ENCODE measurements at regions not wholly inside any gene's neighbourhood (a gene's known extent, or its start where the extent isn't known, plus 50 kb on each side); places are given as distances from the start of the nearest gene placed in this dataset.

DNA sequence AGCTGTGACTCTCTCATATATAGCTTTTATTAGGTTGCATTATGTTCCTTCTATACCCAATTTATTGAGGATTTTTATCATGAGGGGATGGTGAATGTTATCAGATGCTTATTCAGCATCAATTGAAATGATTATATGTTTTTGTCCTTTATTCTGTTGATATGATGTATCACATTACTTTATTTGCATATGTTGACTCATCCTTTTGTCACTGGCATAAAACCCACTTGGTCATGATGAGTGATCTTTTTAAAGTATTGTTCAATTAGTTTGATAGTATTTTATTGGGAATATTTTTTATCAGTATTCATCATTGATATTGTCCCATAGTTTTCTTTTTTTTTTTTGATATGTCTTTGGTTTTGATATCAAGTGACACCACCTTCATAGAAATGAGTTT is 529.9 kb downstream of the MMUT start:
- Histone ChIP-seq H3K9ac (ENCODE audit: low read length) (no peak overlapping the region), H3K36me3 (ENCODE audit: control insufficient read depth in 1 of 2, insufficient read depth in 2 of 2, low read depth in 1 of 2, low read length in 2 of 2) (no peaks in the 10 kb centered on the region), H2BK5ac (ENCODE audit: low read depth, low read length, poor library complexity, severe bottlenecking) (no peak overlapping the region), H3K4me1 (ENCODE audit: control insufficient read depth, insufficient read depth, low read depth, low read length) (no peaks in the 10 kb centered on the region), H3K27me3 (ENCODE audit: control insufficient read depth in 1 of 2, insufficient read depth in 1 of 2, low read length in 2 of 2) (no peaks in the 10 kb centered on the region), H3K14ac (ENCODE audit: low read length in 2 of 2) (no peak overlapping the region), H2BK15ac (ENCODE audit: low read depth, poor library complexity, severe bottlenecking) (no peak overlapping the region), H2BK12ac (ENCODE audit: low read length in 2 of 2) (no peak overlapping the region), H2AK5ac (ENCODE audit: low read length, severe bottlenecking) (no peak overlapping the region), H3K23ac (ENCODE audit: low read length in 2 of 2) (no peak overlapping the region), H3K27ac (ENCODE audit: low read length, poor library complexity, severe bottlenecking) (no peak overlapping the region), H2AFZ (ENCODE audit: low read depth, low read length) (no peak overlapping the region), H4K91ac (ENCODE audit: low read length) (no peak overlapping the region), H3K4me3 (ENCODE audit: insufficient read depth in 1 of 2, low read depth in 1 of 2, low read length in 2 of 2) (no peak overlapping the region), H3K9me3 (ENCODE audit: control insufficient read depth, low read length) (peaks cover 12% of the 10 kb centered on the region), H3K18ac (ENCODE audit: low read depth in 1 of 2, low read length in 2 of 2) (no peak overlapping the region), H3K79me1 (replicated peaks; ENCODE audit: low read length, poor library complexity, severe bottlenecking) (no peaks in the 10 kb centered on the region), H4K8ac (ENCODE audit: low read length) (no peak overlapping the region), H3K4me2 (ENCODE audit: low read length, poor library complexity, severe bottlenecking) (no peak overlapping the region), H3K4ac (ENCODE audit: low read depth in 1 of 2, low read length in 2 of 2) (no peak overlapping the region), H2BK120ac (ENCODE audit: low read depth, low read length) (no peak overlapping the region)
- no peak for DNase-seq

DNA sequence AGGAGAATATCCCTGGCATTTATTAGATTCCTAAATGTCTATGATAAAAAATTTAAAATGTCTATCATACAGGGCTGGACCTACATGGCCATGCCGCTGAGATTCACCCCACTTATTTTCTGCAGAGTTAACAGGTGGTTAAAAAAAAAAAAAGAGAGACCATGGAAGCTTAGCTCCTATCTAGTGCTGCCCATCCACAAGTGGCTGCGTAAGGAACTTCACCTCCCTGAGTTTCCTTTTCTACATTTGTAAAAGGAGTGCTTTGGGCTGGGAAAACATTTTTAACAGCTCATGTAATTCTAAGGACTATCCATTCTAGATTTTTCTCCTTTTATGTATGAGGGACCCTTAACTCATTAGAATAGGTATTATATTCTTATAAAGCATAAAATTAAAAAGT is 534.1 kb downstream of the MMUT start:
- no peak overlapping the region for H3K18ac ChIP-seq (ENCODE audit: low read depth in 1 of 2, low read length in 2 of 2)
- no peak overlapping the region for H4K91ac ChIP-seq (ENCODE audit: low read length)
- no peak overlapping the region for H2BK5ac ChIP-seq (ENCODE audit: low read depth, low read length, poor library complexity, severe bottlenecking)
- H2AK5ac ChIP-seq (ENCODE audit: low read length, severe bottlenecking) = no peak overlapping the region
- H4K8ac ChIP-seq (ENCODE audit: low read length) = no peak overlapping the region
- H3K27ac ChIP-seq (ENCODE audit: low read length, poor library complexity, severe bottlenecking) = no peak overlapping the region
- no peaks in the 10 kb centered on the region for H3K36me3 ChIP-seq (ENCODE audit: control insufficient read depth in 1 of 2, insufficient read depth in 2 of 2, low read depth in 1 of 2, low read length in 2 of 2)
- H2BK12ac ChIP-seq (ENCODE audit: low read length in 2 of 2) = no peak overlapping the region
- H3K23ac ChIP-seq (ENCODE audit: low read length in 2 of 2) = no peak overlapping the region
- H3K27me3 ChIP-seq (ENCODE audit: control insufficient read depth in 1 of 2, insufficient read depth in 1 of 2, low read length in 2 of 2) = no peaks in the 10 kb centered on the region
- no peak for DNase-seq
- peaks cover 9% of the 10 kb centered on the region for H3K9me3 ChIP-seq (ENCODE audit: control insufficient read depth, low read length)
- WGBS = no CpG with 5 or more reads among the region's 2 CpGs
- H2BK120ac ChIP-seq (ENCODE audit: low read depth, low read length) = no peak overlapping the region
- no peak overlapping the region for H3K4ac ChIP-seq (ENCODE audit: low read depth in 1 of 2, low read length in 2 of 2)
- no peak overlapping the region for H2BK15ac ChIP-seq (ENCODE audit: low read depth, poor library complexity, severe bottlenecking)
- no peak overlapping the region for H3K4me3 ChIP-seq (ENCODE audit: insufficient read depth in 1 of 2, low read depth in 1 of 2, low read length in 2 of 2)
- H3K14ac ChIP-seq (ENCODE audit: low read length in 2 of 2) = no peak overlapping the region
- H3K9ac ChIP-seq (ENCODE audit: low read length) = no peak overlapping the region
- H3K4me1 ChIP-seq (ENCODE audit: control insufficient read depth, insufficient read depth, low read depth, low read length) = no peaks in the 10 kb centered on the region
- no peak overlapping the region for H3K4me2 ChIP-seq (ENCODE audit: low read length, poor library complexity, severe bottlenecking)
- H3K79me1 ChIP-seq (replicated peaks; ENCODE audit: low read length, poor library complexity, severe bottlenecking) = no peaks in the 10 kb centered on the region
- no peak overlapping the region for H2AFZ ChIP-seq (ENCODE audit: low read depth, low read length)

DNA sequence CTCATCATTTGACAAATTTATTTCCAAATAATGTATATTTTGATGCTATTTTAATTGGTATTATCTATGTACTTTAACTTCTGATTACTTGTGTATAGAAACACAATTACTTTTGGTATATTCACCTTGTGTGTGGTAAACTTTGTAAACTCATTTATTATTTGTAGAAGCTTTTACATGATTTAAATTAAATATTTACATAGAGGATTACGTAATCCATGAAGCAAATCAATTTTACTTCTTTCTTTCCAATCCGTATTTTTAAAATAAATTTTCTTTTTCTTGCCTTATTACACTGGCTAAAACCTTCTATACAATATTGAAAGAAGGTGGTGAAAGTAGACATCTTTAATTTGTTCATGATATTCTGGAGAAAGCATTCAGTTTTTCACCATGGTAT is 540.2 kb downstream of the MMUT start:
- H3K23ac ChIP-seq (ENCODE audit: low read length in 2 of 2) = no peak overlapping the region
- H2BK5ac ChIP-seq (ENCODE audit: low read depth, low read length, poor library complexity, severe bottlenecking) = no peak overlapping the region
- H3K18ac ChIP-seq (ENCODE audit: low read depth in 1 of 2, low read length in 2 of 2) = no peak overlapping the region
- H3K9ac ChIP-seq (ENCODE audit: low read length) = no peak overlapping the region
- H3K27ac ChIP-seq (ENCODE audit: low read length, poor library complexity, severe bottlenecking) = no peak overlapping the region
- H2BK12ac ChIP-seq (ENCODE audit: low read length in 2 of 2) = no peak overlapping the region
- H3K79me1 ChIP-seq (replicated peaks; ENCODE audit: low read length, poor library complexity, severe bottlenecking) = no peaks in the 10 kb centered on the region
- no peak overlapping the region for H4K8ac ChIP-seq (ENCODE audit: low read length)
- WGBS = 46% methylated on average over 2 of the region's 2 CpGs
- no peak overlapping the region for H2AFZ ChIP-seq (ENCODE audit: low read depth, low read length)
- H3K4me3 ChIP-seq (ENCODE audit: insufficient read depth in 1 of 2, low read depth in 1 of 2, low read length in 2 of 2) = no peak overlapping the region
- H4K91ac ChIP-seq (ENCODE audit: low read length) = no peak overlapping the region
- no peak overlapping the region for H2BK120ac ChIP-seq (ENCODE audit: low read depth, low read length)
- H3K9me3 ChIP-seq (ENCODE audit: control insufficient read depth, low read length) = no peaks in the 10 kb centered on the region
- H3K4me1 ChIP-seq (ENCODE audit: control insufficient read depth, insufficient read depth, low read depth, low read length) = no peaks in the 10 kb centered on the region
- no peak overlapping the region for H2AK5ac ChIP-seq (ENCODE audit: low read length, severe bottlenecking)
- no peaks in the 10 kb centered on the region for H3K27me3 ChIP-seq (ENCODE audit: control insufficient read depth in 1 of 2, insufficient read depth in 1 of 2, low read length in 2 of 2)
- no peak overlapping the region for H3K4me2 ChIP-seq (ENCODE audit: low read length, poor library complexity, severe bottlenecking)
- H2BK15ac ChIP-seq (ENCODE audit: low read depth, poor library complexity, severe bottlenecking) = no peak overlapping the region
- no peak for DNase-seq
- H3K36me3 ChIP-seq (ENCODE audit: control insufficient read depth in 1 of 2, insufficient read depth in 2 of 2, low read depth in 1 of 2, low read length in 2 of 2) = no peaks in the 10 kb centered on the region
- no peak overlapping the region for H3K4ac ChIP-seq (ENCODE audit: low read depth in 1 of 2, low read length in 2 of 2)
- no peak overlapping the region for H3K14ac ChIP-seq (ENCODE audit: low read length in 2 of 2)

DNA sequence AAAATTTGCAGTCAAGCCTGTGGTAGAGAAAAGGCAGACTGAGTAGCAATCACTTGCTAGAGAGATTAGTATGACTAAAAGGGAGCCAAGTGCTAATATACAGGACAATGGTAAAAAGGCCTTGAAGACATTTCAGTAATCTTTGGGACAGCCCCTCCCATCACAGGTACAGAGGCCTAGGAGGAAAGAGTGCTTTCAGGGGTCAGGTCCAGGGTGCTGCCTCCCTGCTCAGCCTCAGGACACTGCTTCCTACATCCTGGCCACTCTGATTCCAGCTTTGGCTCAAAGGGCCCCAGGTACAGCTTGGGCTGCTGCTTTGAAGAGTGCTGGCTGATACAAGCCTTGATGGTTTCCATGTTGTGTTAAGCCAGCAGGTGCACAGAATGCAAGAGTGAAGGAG is 543.5 kb downstream of the MMUT start:
- no peaks in the 10 kb centered on the region for H3K27me3 ChIP-seq (ENCODE audit: control insufficient read depth in 1 of 2, insufficient read depth in 1 of 2, low read length in 2 of 2)
- no peaks in the 10 kb centered on the region for H3K36me3 ChIP-seq (ENCODE audit: control insufficient read depth in 1 of 2, insufficient read depth in 2 of 2, low read depth in 1 of 2, low read length in 2 of 2)
- H3K4me2 ChIP-seq (ENCODE audit: low read length, poor library complexity, severe bottlenecking) = no peak overlapping the region
- H2BK120ac ChIP-seq (ENCODE audit: low read depth, low read length) = no peak overlapping the region
- H3K4me3 ChIP-seq (ENCODE audit: insufficient read depth in 1 of 2, low read depth in 1 of 2, low read length in 2 of 2) = no peak overlapping the region
- no peak for DNase-seq
- no peaks in the 10 kb centered on the region for H3K9me3 ChIP-seq (ENCODE audit: control insufficient read depth, low read length)
- H3K14ac ChIP-seq (ENCODE audit: low read length in 2 of 2) = no peak overlapping the region
- H4K91ac ChIP-seq (ENCODE audit: low read length) = no peak overlapping the region
- no peak overlapping the region for H2BK12ac ChIP-seq (ENCODE audit: low read length in 2 of 2)
- no peak overlapping the region for H3K27ac ChIP-seq (ENCODE audit: low read length, poor library complexity, severe bottlenecking)
- no peaks in the 10 kb centered on the region for H3K79me1 ChIP-seq (replicated peaks; ENCODE audit: low read length, poor library complexity, severe bottlenecking)
- H3K18ac ChIP-seq (ENCODE audit: low read depth in 1 of 2, low read length in 2 of 2) = no peak overlapping the region
- no peak overlapping the region for H3K4ac ChIP-seq (ENCODE audit: low read depth in 1 of 2, low read length in 2 of 2)
- no peak overlapping the region for H3K9ac ChIP-seq (ENCODE audit: low read length)
- H4K8ac ChIP-seq (ENCODE audit: low read length) = no peak overlapping the region
- no peak overlapping the region for H2BK5ac ChIP-seq (ENCODE audit: low read depth, low read length, poor library complexity, severe bottlenecking)
- H2BK15ac ChIP-seq (ENCODE audit: low read depth, poor library complexity, severe bottlenecking) = no peak overlapping the region
- H2AK5ac ChIP-seq (ENCODE audit: low read length, severe bottlenecking) = no peak overlapping the region
- H3K4me1 ChIP-seq (ENCODE audit: control insufficient read depth, insufficient read depth, low read depth, low read length) = no peaks in the 10 kb centered on the region
- H2AFZ ChIP-seq (ENCODE audit: low read depth, low read length) = no peak overlapping the region
- H3K23ac ChIP-seq (ENCODE audit: low read length in 2 of 2) = no peak overlapping the region
